ENCODE measurements at regions not wholly inside any gene's neighbourhood (a gene's known extent, or its start where the extent isn't known, plus 50 kb on each side); places are given as distances from the start of the nearest gene placed in this dataset.

- no peak overlapping the region for H3K4me2 ChIP-seq (ENCODE audit: insufficient read depth, low read length)
- FAIRE-seq (no peak), DNase-seq (ENCODE audit: extremely low read depth in 1 of 4, low spot score in 3 of 4) (no peak), ATAC-seq (no peak)
- CTCF ChIA-PET (ENCODE audit: low intra/inter-chr PET ratio): no interaction called here
- no peaks in the 10 kb centered on the region for H4K20me1 ChIP-seq (replicated peaks; ENCODE audit: control insufficient read depth, insufficient read depth, low read length)
- H3K9me3 ChIP-seq (replicated peaks; ENCODE audit: control insufficient read depth, insufficient read depth, low read depth, low read length): no peaks in the 10 kb centered on the region
- H3K4me3 ChIP-seq: no peak overlapping the region
- POLR2A ChIA-PET: no interaction called here
- no peak for TF ChIP-seq TEAD2 (tag; IDR thresholded peaks at IDR 0.05)
- no peak for TF ChIP-seq STAT6 (CRISPR knock-in tag; IDR thresholded peaks at IDR 0.05)
- TF ChIP-seq DLX4 (CRISPR knock-in tag; IDR thresholded peaks at IDR 0.05): no peak
- no peak for TF ChIP-seq RBM39 (optimal IDR thresholded peaks at IDR 0.05; ENCODE audit: low read depth, low read length)
- TF ChIP-seq LCOR (CRISPR knock-in tag; IDR thresholded peaks at IDR 0.05): no peak
- TF ChIP-seq ZEB2 (IDR thresholded peaks at IDR 0.05): no peak
- TF ChIP-seq ETS1 (conservative IDR thresholded peaks at IDR 0.05; ENCODE audit: control insufficient read depth, low read depth, low read length): no peak
- no peak for TF ChIP-seq RERE (CRISPR knock-in tag; IDR thresholded peaks at IDR 0.05; ENCODE audit: borderline replicate concordance)
- TF ChIP-seq HDAC1 (IDR thresholded peaks at IDR 0.05): no peak
- TF ChIP-seq ZNF408 (CRISPR knock-in tag; IDR thresholded peaks at IDR 0.05; ENCODE audit: low read depth): no peak
- no peak for TF ChIP-seq MLX (CRISPR knock-in tag; conservative IDR thresholded peaks at IDR 0.05)
- no peak for TF ChIP-seq ZFP36 (IDR thresholded peaks at IDR 0.05; ENCODE audit: low read depth, low read length, partially characterized antibody)
- no peaks in the 10 kb centered on the region; a peak in 2 of 5 replicates for H3K4me1 ChIP-seq (replicated peaks in 1 of 2; ENCODE audit: control insufficient read depth in 2 of 2, insufficient read depth in 2 of 2, low read length in 2 of 2)
- in situ Hi-C loops (cut with MboI): no loop called here
- H3K9me1 ChIP-seq (ENCODE audit: control insufficient read depth, insufficient read depth, low read length): no peaks in the 10 kb centered on the region
- H2AFZ ChIP-seq (ENCODE audit: low read depth, low read length): no peak overlapping the region
- H3K9ac ChIP-seq (ENCODE audit: insufficient read depth in 1 of 2, low read depth in 2 of 2, low read length in 2 of 2): no peak overlapping the region
- no peak overlapping the region for H3K27ac ChIP-seq (ENCODE audit: extremely low read depth, low read depth, low read length)
- intact Hi-C loops (cut with micrococcal nuclease): no loop called here
- H3K79me2 ChIP-seq (ENCODE audit: control insufficient read depth, insufficient read depth, low read length): no peaks in the 10 kb centered on the region
- WGBS (ENCODE audit: insufficient coverage, low coverage, missing lambda C conversion rate): 12% methylated on average over 3 of the region's 3 CpGs
- no peaks in the 10 kb centered on the region for H3K36me3 ChIP-seq (ENCODE audit: control insufficient read depth, insufficient read depth, low read length)
- BruUV-seq (replicated peaks): no TSS peak
- H3K27me3 ChIP-seq (ENCODE audit: control insufficient read depth in 2 of 2, insufficient read depth in 2 of 2, low read length in 2 of 2): no peaks in the 10 kb centered on the region
Measured at GRCh38 chr12:65613692-65614091, 210.6 kb upstream of the HMGA2 start.
